ENCODE measurements at regions not wholly inside any gene's neighbourhood (a gene's known extent, or its start where the extent isn't known, plus 50 kb on each side); places are given as distances from the start of the nearest gene placed in this dataset.

- no peak for DNase-seq
These were observed 200.1 kb downstream of the BMP7 start for GRCh38 chr20:57066126-57066900.

DNA sequence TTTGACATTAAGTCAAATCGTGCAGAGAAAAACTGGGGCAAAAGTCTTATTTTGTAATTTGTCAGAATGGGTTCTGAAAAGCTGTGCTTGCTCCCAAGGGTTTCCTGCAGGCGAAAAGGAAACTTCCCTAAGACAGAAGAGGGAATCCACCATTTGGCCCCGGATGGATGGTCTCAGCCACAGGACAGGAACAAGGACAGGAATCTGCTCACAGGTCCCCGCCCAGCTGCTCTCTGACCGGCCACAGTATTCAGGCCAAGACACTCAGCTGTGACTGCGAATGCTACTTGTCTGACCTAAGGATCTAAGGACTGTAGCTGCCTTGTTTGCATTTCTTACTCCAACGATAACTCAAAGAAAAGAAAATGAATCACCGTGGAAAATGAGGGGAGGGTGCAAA, 197.0 kb downstream of the BMP7 start:
- no peak for DNase-seq

DNA sequence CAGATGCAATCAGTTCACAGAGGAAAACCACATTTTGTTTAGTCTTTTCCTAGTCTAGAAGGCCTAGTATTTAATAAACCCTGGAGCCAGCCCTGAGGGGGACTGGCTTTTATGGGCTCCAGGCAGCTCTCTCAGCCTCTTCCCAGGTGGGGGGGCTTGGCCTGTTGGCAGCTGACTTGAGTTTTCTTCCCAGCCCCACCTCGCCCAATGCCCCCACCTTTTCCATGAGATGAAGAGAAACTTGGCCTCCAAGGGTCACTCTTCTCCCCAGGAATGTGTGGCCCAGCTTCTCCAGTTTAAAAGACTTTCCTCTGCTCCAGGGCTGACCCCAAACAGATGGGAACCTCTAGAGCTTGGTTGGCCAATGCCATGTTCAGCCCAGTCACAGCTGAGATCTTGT, 196.1 kb downstream of the BMP7 start:
- DNase-seq = no peak

GRCh38 chr20:57071283-57071731, 195.1 kb downstream of the BMP7 start:
- DNase-seq = no peak

DNA sequence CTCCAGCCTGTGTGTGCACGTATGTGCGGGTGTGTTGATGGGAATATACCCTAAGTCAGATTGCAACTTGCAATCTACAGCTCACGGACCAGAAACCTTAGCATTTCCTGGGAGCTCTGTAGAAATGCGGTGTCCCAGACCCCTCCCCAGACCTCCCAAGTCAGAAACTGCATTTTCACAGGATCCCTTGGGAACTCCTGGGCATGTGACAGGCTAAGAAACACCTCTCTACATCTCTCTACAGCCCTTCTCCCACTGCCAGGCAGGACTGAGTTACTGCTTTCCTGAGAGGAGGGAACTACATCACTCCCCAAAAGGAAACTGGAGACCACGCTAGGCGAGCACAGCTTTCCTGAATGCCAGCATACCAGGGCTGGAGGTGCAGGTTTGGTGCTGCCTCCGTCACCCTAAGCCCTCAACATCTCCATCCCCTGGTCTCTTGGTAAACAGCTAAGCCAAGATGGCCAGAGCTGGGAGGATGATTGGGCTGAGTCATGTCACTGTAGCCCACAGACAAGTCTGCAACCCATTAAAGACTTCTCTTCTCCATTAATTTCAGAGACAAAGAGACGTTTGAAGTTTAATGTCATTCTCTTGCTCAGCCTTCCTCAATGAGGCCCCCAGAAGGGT, 194.4 kb downstream of the BMP7 start:
- no peak for DNase-seq

GRCh38 chr20:57073402-57073801, 193.0 kb downstream of the BMP7 start:
- DNase-seq = no peak

DNA sequence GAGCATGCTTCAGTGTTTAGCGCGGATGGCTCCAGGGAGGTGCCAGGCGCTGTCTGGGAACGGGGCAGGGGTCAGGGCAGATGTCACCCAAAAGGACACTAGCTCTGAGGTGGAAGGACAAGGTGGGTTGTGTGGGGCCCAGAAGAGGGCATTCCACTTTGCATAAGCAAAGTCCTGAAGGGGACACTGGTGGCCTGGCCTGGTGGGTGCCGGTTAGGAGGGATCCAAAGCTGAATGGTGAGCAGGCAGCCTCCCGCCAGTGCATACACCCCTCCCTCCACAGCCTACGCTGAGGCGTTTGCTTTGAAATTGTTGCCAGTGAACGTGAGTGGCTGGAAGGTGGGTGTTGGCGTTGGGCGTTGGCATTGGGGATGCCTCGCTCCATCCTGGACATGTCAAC, 192.1 kb downstream of the BMP7 start:
- no peak for DNase-seq

- no peak for DNase-seq
These were observed 191.3 kb downstream of the BMP7 start for GRCh38 chr20:57075181-57075580.

- no peak for DNase-seq
These were observed 190.8 kb downstream of the BMP7 start for GRCh38 chr20:57075603-57076002.

GRCh38 chr20:57076152-57076652, 190.2 kb downstream of the BMP7 start:
- no peak for DNase-seq

DNA sequence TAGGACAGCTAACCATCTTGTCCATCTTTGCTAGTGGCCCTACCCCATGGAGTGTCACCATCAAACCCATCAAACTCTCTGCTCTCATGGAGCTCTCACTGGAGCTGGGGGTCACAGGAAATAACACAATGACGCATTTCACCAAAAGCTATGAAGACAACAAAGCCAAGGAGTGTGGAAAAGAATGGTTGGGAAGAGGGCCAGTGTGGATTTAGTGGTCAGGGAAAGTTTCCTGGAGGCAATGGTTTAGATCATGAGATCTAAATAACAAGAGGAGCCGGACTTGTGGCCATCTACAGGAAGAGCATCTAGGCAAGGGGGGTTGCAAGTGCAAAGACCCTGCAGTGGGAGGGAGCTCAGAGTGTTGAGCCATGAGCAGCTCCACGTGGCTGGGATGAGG, 189.5 kb downstream of the BMP7 start:
- no peak for DNase-seq

DNA sequence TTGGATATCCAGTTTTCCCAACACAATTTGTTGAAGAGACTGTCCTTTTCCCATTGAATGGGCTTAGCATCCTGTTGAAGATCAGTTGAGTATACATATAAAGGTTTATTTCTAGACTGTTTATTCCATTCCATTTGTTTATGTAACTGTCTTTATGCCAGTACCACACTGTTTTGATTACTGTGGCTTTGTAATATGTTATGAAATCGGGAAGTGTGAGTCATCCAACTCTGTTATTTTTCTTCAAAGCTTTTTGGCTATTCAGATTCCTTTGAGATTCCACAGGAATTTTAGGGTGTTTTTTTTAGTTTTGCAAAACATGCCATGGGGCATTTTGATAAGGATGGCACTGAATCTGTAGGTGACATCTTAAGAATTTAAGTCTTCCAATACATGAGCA, 188.3 kb downstream of the BMP7 start:
- no peak for DNase-seq

DNA sequence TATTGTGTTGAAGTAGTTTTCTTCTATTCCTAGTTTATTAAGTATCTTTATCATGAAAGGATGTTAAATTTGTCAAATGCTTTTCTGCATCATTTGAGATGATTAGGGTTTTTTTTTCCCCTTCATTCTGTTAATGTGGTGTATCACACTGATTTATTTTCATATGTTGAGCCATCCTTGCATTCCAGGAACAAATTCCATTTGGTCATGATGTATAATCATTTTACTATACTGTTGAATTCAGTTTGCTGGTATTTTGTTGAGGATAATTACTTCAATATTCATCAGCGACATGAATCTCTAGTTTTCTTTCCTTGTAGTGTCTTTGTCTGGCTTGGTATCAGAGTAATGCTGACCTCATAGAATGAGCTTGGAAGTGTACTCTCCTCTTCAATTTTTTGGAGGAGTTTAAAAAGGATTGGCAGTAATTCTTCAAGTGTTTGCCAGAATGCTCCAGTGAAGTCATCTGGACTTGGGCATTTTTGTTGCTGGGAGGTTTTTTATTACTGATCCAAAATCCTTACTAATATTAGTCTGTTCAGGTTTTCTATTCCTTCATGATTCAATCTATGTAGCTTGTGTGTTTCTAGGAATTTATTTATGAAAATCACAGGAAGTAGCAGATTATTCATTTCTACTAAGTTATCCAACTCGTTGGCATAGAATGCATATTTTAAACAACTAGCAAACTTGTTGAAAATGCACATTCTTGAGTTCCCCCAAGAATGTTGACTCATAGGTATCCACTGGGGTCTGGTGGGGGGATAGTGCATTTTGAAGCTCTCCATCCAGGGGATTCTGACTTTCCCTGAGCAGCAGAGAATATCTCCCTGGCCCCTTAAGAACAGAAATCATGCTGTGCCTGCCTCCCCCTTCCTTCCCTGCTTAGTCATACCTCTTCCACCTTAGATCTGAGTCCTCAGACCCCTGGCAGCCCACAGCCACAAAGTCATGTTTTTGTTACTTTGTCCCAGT, 187.1 kb downstream of the BMP7 start:
- DNase-seq = no peak

DNA sequence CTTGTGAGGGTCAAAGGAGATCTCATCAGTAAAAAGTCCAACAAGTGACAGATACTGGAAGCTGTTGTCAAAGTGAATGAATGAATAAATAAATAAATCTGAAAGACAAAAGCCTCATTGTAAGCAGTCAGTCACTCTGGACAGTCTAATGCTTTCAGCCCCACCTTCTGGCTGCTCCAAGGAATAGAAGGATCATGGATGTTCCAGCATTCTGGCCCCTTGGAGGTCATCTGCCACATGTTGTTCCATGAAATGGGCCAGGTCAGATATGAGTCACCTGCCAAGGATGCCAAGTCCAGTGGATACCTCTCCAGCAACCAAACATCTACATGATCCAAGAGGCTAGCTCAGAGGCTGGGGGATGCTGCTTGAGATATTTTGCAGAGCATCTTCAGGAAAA, 185.6 kb downstream of the BMP7 start:
- DNase-seq = no peak

GRCh38 chr20:57082357-57082945, 184.0 kb downstream of the BMP7 start:
- no peak for DNase-seq

GRCh38 chr20:57083072-57083471, 183.4 kb downstream of the BMP7 start:
- DNase-seq = no peak

- DNase-seq = no peak
These were observed 180.4 kb downstream of the BMP7 start for GRCh38 chr20:57086066-57086465.

GRCh38 chr20:57087102-57087501, 179.3 kb downstream of the BMP7 start:
- no peak for DNase-seq

GRCh38 chr20:57087705-57088104, 178.7 kb downstream of the BMP7 start:
- DNase-seq = no peak

GRCh38 chr20:57088436-57088835, 178.0 kb downstream of the BMP7 start:
- DNase-seq = no peak

GRCh38 chr20:57089699-57090144, 176.7 kb downstream of the BMP7 start:
- DNase-seq = peak; percentile 60
